ENCODE measurements at regions not wholly inside any gene's neighbourhood (a gene's known extent, or its start where the extent isn't known, plus 50 kb on each side); places are given as distances from the start of the nearest gene placed in this dataset.

DNA sequence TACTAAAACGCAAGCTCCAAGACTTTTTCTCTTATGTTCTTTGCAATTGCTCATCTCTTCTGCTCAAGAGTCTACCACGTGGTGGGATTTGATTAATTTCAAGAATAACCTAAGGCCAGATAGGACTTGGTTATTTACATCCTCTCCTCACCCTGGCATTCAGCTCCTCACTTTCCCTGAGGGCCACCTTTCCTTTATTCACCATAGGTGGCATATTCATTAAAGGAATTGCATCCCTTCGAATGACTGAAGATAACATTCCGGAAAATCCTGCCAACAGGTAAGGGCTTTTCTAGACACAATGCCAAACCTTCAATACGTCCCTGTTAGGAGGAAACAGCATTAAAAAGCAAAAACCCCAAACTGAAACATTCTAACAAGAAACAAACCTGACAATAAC, 220.0 kb upstream of the KBTBD8 start:
- TF ChIP-seq POLR2AphosphoS5 (IDR thresholded peaks at IDR 0.05; ENCODE audit: low read depth, low read length), result no peak
- no peak for TF ChIP-seq POLR2A (IDR thresholded peaks at IDR 0.05; ENCODE audit: low read depth, low read length)
- no peak for TF ChIP-seq TAF1 (IDR thresholded peaks at IDR 0.05; ENCODE audit: low read depth, low read length)
- no peak for TF ChIP-seq SPI1 (IDR thresholded peaks at IDR 0.05; ENCODE audit: low read depth, low read length)
